NAMALWA (cell line): ENCODE measurements at regions not wholly inside any gene's neighbourhood (a gene's known extent, or its start where the extent isn't known, plus 50 kb on each side); places are given as distances from the start of the nearest gene placed in this dataset.

Experiments used
- DNase-seq: peaks from one replicate; pipeline ENCODE4 v3.0.0-alpha.2; 2015; ENCODE audit warnings: low spot score

DNA sequence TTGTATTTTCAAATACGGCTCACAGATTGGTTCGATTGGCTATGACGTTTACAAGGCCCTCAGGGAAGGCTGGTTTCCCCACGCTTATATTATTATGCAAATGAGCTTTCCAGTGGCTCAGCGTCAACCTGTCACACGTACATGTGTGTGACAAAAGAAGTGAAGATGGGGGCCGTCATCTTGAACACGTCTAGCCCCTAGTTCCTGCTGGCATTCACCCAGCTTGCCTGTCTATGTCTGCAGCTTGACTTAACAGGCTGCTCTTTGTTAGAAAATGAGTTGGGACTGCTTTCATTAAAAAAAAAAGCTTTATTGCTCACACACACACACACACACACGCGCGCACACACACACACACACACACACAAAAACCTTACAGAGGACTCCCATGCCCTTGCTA is 283.6 kb upstream of the CTSO start:
- no peak for DNase-seq

DNA sequence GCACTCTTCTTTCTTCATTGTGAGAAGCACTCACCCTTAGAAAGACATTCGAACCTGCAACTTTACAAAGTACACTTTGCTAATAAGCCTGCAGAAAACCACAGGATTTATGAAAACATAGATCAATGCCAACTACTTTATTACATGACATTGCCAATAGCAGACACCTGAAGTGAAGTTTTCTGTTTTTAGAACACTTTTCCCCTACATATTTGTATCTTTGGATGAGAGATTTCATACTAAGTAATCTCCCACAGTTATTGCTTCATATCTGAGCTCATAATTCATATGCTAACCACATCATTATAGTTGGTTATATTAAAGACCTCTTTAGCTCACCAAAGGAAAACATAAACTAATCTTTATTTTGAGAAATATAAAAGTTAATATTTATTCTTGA is 276.5 kb upstream of the CTSO start:
- DNase-seq = no peak

DNA sequence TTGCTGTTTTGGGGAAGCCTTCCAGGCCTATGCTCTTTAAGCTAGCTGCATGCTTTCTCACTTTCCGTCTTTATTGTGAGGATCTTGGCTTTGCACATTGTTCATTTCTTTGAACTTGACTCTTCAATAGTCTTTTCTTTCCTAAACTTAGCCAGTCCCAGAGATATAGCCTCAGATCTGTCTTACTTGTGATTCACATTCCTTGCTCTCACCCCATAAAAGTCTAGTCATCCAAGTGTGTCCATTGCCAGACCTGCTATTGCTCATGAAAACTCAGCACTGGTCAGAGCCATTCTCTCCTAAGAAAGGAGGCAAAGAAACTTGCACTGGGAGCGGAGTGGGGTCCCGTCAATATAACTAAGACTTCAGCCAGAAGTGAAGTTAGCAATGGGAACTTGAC is 275.0 kb upstream of the CTSO start:
- DNase-seq = no peak

DNA sequence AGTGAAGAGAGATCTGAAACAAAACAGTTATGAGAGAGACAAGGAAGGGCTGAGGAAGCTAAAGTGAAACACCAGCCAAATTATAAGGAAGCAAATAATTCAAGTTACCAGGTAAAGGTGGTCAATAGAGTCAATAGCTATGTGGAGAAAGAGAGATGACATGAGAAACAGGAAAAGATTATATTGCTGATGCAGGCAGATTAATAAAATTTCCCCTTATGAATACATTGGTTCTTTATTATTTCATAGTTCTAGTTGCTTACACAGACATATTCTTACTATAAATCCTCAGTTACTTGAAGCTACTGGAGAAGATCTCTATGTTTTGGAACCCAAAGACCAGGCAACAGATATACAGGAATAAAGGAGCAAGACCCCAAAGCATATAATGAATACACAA is 273.7 kb upstream of the CTSO start:
- no peak for DNase-seq

DNA sequence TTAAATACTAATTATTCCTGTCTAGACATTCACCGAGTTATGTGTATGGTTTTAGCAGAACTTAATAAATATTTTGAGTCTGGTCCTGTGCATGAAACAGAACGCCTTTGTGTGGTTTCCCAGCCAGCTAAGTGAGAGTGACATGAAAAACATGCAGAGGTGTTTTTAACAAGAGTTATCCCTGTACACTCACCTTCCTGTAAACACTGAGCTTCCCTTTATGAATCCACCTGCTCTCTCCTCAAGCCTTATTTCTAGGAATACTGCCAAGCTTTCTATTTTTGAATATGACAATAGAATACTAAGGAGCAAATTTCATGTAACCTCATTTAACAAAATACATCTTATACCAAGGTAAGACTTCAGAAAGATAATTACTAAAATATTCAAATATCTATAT is 270.3 kb upstream of the CTSO start:
- DNase-seq = no peak

DNA sequence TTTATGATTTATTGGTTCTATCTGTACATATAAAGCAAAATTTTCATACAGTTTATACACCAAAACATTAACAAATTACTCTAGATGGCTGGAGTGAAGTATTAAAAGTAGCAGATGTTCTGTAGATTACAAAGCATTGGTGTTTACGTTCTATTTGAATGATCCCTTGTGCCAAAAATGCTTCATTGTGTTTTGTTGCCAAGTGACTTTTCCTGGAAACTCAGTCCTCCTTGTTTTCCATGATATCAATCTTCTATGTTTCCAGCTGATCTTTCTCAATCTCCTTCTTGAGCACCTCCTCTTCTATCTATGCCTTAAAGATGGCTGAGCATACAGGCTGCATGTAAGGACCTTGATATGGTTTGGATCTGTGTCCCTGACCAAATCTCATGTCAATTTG is 263.6 kb upstream of the CTSO start:
- DNase-seq = no peak

DNA sequence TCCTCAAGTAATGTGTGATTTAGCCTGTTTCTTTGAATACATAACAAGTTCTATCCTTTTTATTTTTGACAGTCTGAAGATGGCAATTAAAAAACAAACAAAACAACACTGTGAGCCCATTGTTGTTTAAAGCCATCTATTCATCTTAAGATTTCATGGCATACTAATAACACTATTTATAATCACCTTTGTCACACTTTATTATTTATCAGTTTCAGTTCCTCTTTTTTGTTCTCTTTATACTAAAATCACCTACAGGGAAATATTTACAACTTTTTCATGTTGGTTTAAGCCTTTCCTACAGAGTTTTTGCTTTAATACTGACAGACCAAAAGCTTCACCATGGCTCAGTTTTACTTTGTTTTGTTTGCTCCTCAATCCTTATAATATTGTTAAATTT is 247.4 kb upstream of the CTSO start:
- no peak for DNase-seq

DNA sequence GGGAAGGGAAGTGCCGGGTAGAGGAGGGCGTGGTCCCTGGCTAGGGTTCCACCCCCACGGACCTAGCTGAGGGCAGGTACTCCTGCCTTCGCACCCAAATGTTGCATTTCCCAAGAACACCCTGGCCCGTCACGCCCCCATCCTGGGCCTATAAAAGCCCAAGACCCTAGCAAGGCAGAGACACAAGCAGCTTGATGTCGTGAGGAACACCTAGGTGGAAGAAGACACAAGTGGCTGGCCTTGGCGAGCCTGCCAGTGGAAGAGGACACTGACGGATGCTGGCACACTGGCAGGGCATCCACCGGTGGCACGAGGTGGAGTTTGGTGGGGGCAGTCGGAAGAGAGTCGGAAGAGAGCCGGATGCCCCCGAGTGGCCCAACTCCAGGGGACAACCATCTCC is 244.8 kb upstream of the CTSO start:
- no peak for DNase-seq

DNA sequence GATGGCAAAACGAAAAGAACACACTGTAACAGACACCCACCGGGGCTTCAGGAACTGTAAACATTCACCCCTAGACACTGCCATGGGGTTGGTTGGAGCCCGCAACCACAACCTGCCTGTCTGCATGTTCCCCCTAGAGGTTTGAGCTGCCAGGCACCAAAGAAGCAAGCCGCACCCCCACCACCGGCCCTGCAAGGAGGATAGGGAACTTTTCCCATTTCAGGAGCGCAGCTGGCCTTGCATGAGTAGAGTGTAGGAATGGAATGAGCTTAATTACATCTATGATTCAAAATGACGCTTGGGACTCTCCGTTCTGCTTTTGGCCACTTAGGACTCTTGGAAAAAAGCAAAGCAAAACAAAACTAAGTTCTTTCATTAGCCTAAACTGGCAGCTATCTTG is 243.6 kb upstream of the CTSO start:
- DNase-seq = no peak

DNA sequence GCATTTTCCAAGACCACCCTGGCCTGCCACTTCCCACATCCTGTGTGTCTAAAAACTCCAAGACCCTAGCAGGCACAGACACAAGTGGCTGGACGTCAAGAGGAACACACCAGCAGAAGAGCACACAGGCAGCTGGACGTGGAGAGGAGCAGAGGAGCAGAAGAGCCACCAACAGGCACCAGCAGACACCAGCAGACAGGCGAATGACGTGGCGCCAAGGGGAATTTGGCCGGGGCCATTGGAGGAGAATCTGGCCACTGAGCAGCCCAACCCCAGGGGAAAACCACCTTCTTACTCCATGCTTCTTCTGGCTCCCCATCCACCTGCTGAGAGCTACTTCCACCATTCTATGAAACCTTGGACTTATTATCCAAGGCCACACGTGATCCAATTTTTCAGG is 243.1 kb upstream of the CTSO start:
- no peak for DNase-seq

DNA sequence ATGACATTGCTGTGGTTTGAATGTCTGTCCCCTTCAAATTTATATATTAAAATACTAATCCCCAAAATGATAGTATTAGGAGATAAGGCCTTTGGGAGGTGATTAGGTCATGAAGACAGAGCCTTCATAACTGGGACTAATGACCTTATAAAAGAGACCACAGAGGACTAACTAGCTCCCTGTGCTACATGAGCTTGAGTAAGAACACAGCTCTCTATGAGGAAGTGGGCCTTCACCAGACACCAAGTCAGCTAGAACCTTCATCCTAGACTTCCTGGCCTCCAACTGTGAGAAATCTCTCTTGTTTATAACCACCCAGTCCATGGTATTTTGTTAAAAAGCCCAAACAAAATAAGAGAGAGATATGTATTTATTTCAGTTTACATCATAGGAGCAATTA is 242.2 kb upstream of the CTSO start:
- no peak for DNase-seq

DNA sequence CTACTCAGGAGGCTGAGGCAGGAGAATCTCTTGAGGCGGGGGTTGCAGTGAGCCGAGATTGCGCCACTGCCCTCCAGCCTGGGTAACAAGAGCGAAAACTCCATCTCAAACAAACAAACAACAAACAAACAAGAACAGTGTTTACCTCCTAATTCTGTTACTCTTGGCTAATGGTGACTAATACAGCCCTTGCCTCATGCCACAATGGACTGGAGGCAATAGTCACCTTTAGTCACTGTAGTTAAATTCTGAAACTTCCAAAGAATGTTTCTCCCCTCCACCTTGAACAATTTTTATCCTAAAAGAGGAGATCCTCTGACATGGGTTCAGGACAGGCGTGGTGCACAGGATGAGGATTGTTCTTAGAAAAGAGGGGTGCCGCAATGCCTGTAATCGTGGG is 241.2 kb upstream of the CTSO start:
- no peak for DNase-seq

DNA sequence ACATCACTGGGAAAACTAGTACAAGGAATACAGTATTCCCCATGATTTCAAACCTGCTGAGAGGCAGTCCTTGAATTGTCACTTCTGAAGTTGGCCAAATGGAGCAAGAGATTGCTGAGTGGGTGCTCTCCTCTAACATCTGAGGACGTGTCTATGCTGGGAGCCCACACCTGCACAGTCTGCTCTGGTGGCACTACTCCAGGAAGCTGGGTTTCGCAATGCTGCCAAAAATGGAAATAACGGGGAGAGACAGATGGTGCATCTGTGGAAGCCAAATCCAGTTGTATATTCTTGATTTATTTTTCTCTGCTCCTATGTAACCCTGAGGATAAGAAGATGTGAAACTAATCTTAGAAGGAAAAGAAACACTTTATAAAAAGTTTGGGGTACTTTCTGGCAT is 240.1 kb upstream of the CTSO start:
- DNase-seq = no peak

DNA sequence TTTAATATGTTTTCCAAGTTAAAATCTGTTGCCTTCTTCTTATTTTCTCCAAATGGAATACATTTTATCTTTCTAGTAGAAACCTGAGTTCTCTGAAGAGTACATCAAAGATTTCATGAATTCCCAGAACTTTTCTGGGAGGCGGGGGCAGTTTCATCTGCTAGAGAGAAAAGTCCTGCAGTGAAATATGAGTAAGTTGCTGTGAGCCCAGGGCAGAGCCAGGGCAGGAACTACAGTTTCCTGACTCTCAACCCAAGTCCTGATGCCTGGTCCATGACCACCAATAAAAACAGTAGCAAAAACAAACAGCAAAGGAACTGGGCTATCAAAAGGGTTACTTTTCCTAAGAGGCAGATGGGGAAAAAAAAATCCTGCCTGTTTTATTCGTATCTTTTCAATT is 239.4 kb upstream of the CTSO start:
- DNase-seq = no peak

DNA sequence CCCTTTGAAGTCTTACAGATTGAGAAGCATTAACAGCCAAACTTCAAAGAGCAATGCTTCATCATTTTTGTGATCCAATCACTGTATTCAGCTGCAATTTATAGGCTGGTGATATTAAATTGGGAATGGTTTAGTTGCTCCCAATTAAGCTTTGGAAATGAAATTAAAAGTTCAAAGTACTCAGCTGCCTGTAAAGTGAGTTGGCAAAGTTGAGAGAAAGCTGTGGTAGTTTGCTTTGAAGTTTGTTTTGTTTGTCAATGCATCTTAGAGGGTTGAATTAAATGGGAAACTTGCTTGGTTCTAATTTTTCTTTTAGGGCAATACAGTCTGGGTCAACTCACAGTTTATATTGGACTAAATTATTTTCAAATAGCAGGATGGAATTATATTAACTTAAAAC is 238.4 kb upstream of the CTSO start:
- no peak for DNase-seq

DNA sequence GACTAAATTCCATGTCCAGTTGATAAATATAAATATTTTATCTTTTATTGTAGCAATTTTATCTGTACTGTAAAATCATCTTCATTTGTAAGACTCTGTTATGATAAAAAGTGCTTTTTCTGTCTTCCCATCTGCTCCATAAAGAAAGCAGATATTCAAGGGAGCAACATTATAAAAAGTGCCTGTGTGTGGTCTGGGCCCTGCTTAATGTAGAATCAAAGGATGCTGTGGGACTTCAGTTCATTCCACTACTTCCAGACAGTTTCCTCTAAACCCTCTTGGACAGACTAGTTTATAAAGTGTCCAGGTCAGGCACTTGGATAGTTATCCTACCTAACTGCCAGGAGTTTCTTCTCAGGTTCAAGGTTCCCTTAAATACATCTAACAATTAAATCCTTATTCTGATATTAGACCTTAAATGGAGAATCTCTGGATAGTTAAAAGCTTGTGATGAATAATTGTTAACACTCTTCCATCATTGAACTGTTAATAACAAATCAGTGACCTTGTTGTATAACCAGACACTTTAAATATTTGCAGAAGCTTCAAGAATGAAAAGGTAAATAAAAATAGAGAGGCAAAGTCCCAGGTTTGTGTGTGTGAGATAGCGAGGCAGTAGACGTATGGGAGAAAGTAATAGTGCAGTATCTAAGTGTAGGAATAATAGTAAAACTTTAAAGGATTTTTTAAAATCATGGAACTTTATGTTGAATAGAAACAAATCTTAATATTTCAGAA is 237.5 kb upstream of the CTSO start:
- DNase-seq = no peak

DNA sequence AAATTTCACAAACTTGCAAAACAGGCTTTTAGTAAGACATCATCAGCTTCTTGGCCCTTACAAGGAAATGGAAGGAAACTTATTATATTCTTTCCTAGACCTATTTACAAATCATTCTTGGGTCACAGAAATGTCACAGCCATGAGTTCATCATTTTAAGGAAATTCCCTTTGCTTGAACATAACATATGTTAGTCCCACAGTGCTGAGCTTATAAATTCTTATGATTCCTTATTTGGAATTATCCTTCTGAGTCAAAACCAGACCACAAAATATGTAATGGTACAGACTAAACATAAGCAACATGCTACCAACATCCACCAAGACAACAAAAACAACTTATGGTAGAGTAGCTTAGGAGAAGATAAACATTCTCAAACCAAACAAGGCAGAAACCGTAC is 236.9 kb upstream of the CTSO start:
- no peak for DNase-seq

DNA sequence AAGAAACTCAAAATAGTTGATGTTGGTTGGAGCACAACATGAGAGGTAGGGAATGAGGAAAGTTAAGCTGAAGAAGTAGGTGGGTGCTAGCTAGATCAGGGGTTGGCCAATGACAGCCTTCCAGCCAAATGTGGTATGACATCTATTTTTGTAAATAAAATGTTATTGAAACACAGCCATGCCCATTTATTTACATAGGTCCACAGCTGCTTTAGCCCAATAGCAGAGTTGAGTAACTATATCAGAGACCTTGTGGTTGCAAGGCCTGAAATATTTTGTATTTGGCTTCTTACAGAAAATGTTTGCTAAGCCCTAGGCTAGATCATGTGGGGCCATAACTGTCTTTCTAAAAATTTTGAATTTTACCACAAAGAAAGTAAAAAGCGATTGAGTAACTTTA is 234.9 kb upstream of the CTSO start:
- DNase-seq = no peak

DNA sequence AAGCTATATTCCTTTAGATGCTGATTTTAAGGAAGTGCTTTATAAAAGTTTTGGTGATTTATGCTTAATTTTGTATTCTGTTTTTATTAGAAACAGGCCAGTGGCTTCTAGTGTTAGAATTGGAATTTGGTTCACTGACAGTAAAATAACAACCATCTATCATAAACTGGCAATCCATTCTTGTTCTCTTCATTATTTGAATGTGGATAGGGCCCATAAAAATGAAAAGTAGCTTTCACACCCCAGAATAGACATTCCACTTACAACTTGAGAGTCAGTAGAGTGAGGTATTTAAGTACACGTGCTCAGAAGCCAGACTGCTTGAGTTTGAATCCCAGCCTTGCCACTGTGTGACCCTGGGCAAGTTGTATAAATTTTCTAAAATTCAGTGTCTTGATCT is 232.4 kb upstream of the CTSO start:
- no peak for DNase-seq

DNA sequence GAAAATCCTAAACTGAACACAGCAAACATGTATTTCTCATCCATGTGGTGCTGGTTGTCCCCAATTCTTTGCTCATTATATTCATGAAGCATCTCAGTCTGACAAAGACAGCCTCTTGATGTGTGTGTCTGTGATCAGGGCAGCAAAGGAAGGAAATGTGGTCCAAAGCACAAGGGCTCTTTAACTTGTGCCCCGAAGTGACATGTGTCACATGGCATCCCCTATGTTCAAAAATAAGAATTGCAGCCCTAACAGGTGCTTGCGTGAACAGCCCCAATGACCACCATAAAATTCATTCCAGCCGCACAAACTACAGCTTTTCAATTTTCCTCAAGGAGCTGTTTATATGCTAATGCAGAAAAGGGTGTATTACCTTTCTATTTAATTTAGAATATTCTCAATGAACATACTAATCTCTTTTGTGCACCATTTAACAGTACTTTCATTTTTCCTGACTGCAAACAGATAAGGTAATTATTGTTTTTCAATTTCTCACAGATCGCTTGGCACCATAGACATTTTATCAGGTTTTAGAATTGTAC is 231.9 kb upstream of the CTSO start:
- peak; percentile 5 for DNase-seq

DNA sequence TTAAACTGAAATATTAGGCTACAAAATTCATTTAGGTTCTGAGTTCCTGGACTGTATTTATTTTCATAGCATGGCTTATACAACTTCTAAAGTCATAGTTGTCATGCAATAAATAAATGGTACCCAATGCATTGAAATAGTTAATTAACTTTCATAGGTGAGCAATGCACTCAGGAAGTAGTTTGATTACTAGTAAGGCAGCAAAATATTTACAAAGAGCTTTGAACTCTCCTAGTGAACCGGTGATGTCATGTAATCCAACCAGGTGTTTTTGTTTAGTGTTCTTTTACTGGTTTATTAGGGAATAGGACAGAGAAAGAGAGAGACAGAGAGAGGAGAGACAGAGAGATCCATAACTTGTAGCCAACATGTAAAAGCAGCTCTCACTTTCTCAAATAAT is 228.6 kb upstream of the CTSO start:
- DNase-seq = no peak

DNA sequence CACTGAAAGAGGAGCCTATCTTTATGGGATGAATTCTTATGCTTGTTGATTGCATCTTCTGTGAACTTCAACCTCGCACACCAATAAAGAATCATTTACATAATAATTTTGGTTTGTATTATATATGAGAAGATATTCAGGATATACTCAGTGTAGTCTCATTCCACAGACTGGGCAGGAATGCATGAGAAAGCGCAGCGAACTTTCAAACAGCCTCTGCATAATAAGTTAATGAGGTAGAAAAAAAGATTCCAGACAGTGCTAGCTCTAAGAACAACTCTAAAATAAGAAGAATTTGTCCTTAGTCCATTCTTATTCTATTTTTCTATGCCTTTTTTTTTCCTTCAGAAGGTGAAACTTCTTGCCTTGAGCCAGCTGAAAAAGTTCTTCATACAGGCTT is 224.3 kb upstream of the CTSO start:
- no peak for DNase-seq

DNA sequence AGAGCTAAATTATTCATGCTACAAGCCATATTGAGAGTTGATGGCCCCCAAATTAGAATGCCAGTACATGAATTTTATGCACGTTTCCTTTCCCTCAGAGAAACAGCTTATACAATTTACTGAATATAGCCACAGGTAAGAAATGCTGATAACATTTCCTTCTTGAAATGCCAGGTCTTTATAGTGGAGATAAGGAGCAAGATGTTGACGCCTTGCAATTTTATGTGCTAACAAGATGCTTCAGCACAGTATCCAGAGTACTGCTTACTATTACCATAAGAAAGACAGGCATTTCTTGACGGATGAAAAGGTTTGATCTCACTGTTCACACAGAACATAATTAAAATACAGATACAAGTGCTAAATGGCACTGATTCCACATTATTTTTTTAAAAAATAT is 223.2 kb upstream of the CTSO start:
- DNase-seq = no peak

DNA sequence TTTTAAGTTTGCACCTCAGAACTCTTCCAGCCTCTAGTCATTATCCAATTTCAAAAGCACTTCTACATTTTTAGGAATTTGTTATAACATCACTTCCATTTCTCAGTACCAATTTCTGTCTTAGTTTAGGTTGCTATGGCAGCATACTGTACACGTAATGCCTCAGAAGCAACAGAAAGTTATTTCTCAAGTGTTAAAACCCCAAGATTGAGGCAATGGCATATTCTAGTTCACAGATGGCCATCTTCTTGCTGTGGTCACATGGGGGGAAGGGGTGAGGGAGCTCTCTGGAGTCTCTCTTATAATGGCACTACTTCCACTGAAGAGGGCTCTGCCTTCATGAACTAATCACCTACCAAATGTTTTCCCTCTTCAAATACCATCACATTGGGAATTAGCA is 220.3 kb upstream of the CTSO start:
- no peak for DNase-seq

DNA sequence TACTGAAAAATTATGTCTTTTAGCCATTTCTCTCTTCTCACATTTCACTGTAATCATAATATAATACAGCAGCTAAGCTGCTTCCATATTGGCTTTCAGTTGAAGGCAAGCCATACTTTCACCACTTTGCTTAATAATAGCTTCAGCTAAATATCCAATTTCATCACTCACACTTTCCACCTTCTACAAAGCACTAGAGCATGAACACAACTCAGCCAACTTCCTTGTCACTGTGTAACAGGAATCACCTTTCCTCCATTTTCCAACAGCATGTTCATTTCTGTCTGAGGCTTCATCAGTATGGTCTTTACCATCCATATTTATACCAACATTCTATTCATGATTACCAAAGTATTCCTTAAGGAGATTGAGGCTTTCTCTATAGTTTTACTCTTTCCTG is 219.8 kb upstream of the CTSO start:
- DNase-seq = no peak
